Astrocyte of the cerebellum (primary cell): ENCODE measurements at regions not wholly inside any gene's neighbourhood (a gene's known extent, or its start where the extent isn't known, plus 50 kb on each side); places are given as distances from the start of the nearest gene placed in this dataset.

Source experiments
- DNase-seq: peaks from one replicate; pipeline ENCODE4 v3.0.0-alpha.2; 2011; ENCODE audit warnings: low read depth
- H3K4me3 ChIP-seq: 2 replicates; pipeline ENCODE4 v1.5.1; 2011; ENCODE audit warnings: mild to moderate bottlenecking, low read depth, low read length, moderate library complexity
- in situ Hi-C: cut with HindIII; loops from 2 replicates; pipeline ENCODE4 v1.10.0; 2017; ENCODE audit warnings: low sequenced_read_pairs
- TF ChIP-seq, protein P1 (sequence below): IDR thresholded peaks from 2 replicates; pipeline ENCODE4 v1.5.1; 2012; ENCODE audit warnings: low read length, low read depth, moderate library complexity, mild to moderate bottlenecking; ENCODE audit errors: missing control alignments

- H3K4me3 ChIP-seq: no peak overlapping the region
- in situ Hi-C loops: no loop called here
- TF ChIP-seq, protein P1, sequence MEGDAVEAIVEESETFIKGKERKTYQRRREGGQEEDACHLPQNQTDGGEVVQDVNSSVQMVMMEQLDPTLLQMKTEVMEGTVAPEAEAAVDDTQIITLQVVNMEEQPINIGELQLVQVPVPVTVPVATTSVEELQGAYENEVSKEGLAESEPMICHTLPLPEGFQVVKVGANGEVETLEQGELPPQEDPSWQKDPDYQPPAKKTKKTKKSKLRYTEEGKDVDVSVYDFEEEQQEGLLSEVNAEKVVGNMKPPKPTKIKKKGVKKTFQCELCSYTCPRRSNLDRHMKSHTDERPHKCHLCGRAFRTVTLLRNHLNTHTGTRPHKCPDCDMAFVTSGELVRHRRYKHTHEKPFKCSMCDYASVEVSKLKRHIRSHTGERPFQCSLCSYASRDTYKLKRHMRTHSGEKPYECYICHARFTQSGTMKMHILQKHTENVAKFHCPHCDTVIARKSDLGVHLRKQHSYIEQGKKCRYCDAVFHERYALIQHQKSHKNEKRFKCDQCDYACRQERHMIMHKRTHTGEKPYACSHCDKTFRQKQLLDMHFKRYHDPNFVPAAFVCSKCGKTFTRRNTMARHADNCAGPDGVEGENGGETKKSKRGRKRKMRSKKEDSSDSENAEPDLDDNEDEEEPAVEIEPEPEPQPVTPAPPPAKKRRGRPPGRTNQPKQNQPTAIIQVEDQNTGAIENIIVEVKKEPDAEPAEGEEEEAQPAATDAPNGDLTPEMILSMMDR: no peak
- no peak for DNase-seq
Measured at GRCh38 chr22:45099961-45100360, 63.8 kb upstream of the NUP50 start.

DNA sequence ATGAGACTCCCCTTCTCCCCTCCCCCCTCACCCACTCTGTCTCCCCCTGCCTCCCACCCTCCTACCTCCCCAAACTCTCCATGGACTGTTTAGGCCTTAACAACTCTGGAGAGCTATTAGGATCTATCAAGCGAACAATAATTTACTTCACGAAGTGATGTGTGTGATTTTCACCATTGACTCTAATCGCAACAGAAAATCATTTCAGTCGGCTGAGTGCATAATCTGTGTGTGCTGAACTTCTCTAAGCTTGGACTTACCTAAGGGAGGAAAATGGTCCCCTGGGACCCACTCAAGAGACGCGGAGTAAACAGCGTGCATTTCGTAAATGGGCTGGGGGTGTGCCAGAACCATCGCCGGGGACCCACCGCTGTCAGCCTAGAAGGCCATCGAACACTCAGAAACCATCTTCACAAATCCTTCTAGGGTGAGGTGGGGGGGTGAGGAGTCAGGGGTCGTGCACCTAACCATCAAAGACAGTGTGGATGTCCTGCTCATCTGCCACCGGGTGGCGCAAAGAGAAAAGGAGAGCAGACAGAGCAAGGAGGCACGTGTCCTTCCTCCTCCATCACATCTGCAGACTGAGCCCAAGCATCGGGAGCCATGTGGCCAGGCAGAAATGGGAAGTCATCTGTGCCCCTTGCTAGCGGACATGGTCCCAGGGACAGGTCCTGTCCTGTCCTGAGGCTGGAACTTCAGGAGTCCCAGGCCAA lies 62.1 kb upstream of the NUP50 start:
- in situ Hi-C loops: no loop called here
- no peak for DNase-seq
- TF ChIP-seq, protein P1: peak; percentile 50
- no peak overlapping the region for H3K4me3 ChIP-seq

- no peak for DNase-seq
- TF ChIP-seq, protein P1: no peak
- in situ Hi-C loops: no loop called here
- no peak overlapping the region for H3K4me3 ChIP-seq
Measured at GRCh38 chr22:45102896-45103420, 60.8 kb upstream of the NUP50 start.

DNA sequence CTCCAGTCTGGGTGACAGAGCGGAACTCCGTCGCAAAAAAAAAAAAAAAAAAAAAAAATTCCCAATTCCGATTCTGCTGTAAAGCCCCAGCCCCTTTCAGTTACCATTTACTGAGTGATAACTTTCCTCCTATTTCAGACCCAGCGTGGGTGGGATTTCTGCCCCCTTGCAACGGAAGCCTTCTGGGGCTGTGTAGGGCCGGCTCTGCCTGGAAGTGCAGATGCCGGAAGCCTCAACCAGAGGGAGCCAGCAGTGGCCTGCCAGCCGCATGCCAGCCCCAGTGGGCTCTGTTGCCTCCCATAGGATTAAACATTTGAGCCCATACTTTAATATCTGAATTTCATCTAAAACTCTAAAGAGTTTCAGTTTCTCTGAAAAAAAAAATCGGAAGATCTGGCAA lies 60.0 kb upstream of the NUP50 start:
- in situ Hi-C loops: no loop called here
- no peak for DNase-seq
- TF ChIP-seq, protein P1: peak; percentile 9
- H3K4me3 ChIP-seq: no peak overlapping the region

- in situ Hi-C loops: no loop called here
Measured at GRCh38 chr22:45104313-45104712, 59.4 kb upstream of the NUP50 start.

DNA sequence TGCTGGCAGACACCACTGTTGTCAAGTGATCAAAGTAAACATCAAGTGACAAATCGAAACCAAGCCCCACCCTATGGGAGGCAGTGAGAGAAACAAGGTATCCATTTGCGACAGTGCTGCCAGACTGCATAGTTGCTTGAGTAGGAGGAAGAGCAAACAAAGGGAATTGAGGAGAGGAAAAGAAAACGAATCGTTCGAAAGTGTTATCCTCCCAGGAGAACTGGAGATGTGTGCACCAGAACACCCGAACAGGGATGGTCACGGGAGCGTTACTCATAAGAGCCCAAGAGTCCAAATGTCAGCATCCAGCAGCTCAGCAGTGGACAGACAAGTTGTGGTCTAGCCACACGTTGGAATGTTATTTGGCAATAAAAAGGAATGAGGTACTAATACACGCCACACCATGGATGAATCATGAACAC lies 58.4 kb upstream of the NUP50 start:
- in situ Hi-C loops: no loop called here
- TF ChIP-seq, protein P1: no peak
- no peak overlapping the region for H3K4me3 ChIP-seq

More at GRCh38 chr22:45104313-45104712, 59.4 kb upstream of the NUP50 start:
- TF ChIP-seq, protein P1: no peak
- H3K4me3 ChIP-seq: no peak overlapping the region
- no peak for DNase-seq

DNA sequence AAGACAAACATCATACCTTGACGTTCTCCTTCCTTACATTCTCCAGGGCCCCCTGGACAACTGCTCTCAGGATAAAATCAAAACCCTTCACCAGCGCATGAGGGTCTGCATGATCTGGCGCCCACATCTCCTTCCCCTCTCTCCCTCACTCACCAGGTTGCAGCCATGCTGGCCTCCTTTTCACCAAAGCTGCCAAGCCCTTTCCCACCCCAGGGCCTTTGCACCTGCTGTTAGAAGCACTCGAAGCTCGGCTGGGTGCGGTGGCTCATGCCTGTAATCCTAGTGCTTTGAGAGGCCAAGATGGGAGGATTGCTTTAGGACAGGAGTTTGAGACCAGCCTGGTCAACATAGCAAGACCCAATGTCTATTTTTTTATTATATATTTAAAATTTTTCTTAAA lies 56.1 kb upstream of the NUP50 start:
- TF ChIP-seq, protein P1: no peak
- in situ Hi-C loops: no loop called here
- DNase-seq: no peak
- no peak overlapping the region for H3K4me3 ChIP-seq

More for the DNA sequence above, 58.4 kb upstream of the NUP50 start:
- DNase-seq: no peak
